HG03175 (cell line): ENCODE measurements at regions not wholly inside any gene's neighbourhood (a gene's known extent, or its start where the extent isn't known, plus 50 kb on each side); places are given as distances from the start of the nearest gene placed in this dataset.

Experiments used
- ATAC-seq: cut with Tn5 transposase; IDR thresholded peaks from one replicate; pipeline ENCODE4 v1.9.1; 2021; ENCODE audit warnings: mild to moderate bottlenecking, moderate library complexity; ENCODE audit not compliant: unreplicated experiment

DNA sequence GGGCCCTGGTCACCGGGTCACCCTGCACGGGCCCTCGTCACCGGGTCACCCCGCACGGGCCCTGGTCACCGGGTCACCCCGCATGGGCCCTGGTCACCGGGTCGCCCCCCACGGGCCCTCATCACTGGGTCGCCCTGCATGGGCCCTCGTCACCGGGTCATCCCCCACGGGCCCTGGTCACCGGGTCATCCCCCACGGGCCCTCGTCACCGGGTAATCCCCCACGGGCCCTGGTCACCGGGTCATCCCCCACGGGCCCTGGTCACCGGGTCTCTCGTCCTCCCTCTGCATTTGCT lies 77.6 kb downstream of the RIPK4 start:
- no peak for ATAC-seq

DNA sequence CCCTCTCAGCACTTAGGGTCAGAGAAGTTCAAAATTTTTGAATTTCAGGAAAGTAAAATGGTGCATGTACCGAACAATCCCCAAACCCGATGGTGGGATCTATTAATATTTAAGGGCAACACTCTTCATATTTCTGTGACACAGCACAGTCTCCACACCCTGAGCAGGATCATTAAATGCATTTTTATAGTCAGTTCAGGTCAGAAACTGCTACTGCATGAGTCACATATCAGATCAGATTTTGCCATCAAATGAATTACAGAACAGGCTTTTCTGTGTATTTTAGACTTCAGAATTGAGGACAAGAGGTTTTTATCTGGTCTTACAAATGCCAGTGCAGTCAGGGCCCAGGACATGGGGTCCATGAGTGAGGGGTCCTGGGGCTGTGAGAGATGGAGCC lies 79.2 kb downstream of the RIPK4 start:
- no peak for ATAC-seq

GRCh38 chr21:41686664-41687063 lies 80.2 kb downstream of the RIPK4 start:
- ATAC-seq: no peak

GRCh38 chr21:41685511-41686149 lies 81.2 kb downstream of the RIPK4 start:
- no peak for ATAC-seq

DNA sequence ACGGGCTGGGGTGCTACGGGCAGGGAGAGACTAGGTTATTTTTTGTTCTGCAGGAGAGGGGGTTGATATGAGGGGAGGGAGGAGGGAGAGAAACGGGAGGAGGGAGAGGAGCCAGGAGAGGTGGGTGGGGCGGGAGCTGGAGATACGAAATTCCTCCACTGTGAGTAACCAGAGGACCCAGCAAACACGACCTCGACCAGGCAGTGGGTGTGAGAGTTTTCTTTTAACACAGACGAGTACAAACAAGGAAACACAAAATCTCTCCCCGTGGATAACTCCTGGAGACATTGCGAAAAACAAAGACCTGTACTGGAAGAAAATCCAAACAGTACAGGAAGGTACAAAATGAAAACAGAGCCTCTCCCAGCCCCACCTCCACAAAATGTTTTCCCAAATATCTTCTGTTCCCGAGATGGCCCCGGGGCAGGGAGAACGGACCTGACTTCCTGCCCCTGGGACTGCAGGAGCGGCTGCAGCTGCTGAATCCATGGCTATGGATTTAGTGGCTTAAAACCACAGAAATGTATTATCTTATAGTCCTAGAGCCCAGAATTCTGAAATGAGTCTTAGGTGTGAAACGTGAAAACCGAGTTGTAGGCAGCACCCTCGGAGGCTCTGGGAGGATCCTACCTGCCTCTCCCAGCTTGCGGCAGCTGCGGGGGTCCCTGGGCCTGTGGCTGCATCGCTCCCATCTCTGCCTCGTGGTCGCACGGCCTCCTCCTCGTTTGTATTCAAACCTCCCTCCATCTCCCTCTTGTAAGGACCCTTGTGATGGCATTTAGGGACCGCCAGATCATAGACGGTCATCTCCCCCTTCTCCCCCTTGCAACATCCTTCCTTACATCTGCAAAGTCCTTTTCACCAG lies 82.2 kb downstream of the RIPK4 start:
- no peak for ATAC-seq

DNA sequence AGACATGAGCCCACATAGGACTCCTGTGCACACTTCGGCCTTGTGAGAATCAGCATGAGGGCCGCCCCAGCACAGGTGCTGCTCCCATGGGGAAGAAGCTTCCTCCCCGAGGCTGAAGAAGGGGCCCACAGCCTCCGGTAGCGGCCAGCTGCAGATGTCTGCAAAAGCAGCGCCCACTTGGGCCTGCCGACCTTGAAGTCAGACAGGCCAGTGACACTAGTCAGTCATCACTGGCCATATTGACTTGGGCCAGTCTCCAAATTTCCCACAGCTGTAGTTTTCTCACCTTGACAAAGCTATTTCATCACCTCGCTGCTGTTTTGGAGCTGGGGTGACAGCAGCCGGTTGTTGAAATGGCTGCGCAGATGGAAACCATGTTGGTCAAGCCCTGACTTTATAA lies 83.0 kb downstream of the RIPK4 start:
- ATAC-seq: no peak

DNA sequence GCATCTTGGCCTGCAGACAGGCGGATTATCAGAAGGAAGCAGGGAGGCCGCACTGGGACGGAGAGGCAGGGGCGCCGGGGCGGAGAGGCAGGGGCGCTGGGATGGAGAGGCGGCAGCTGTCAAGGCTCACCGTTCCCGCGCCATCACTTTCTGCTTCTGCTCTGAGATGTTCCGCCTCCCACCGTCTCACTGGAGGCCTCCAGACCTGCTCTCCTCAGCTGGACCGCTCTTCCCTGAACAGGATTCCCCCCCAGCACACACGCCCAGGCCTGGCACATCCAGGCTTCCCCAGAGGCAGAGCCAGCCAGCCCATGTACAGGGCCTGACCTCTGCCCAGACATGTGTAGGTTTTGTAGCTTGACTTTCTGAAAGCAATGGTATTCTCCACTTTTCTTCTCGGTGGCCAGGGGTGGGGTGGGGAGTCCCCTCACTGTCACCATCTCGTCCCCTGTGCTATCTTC lies 84.1 kb downstream of the RIPK4 start:
- ATAC-seq: no peak

DNA sequence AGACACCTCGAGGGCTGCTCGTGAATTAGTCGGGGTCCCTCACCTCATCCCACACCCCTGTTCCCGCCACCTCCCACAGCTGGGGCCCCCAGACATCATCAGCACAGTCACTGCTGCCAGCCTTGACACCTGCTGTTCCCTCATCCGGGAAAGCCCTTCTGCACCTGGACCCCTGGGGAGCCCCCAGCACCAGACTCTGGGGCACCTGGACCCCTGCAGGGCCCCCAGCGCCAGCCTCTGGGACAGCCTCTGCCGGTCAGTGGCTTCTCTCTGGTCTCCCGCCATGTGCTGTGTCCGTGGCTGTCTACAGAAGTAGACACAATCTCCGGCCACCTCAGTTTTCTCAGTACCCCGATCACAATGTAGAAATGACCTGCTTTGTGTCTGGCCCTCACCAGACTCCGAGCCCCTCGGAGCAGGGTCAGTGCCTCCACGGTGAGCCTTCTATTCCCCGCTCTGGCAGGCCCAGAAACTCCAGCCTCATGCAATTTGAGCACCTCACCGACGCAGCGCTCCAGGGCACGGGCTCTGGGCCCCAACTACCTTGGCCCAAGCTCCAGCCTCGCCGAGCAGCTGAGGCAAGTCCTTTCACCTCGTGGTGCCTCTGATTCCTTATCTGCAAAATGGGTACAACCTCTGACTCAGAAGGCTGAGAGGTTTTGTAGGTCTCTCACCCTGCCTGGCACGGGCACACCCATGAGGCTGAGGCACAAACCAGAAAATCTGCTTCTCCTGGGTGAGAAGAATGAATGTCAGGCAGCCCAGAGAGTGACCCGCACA lies 84.7 kb downstream of the RIPK4 start:
- ATAC-seq: no peak

DNA sequence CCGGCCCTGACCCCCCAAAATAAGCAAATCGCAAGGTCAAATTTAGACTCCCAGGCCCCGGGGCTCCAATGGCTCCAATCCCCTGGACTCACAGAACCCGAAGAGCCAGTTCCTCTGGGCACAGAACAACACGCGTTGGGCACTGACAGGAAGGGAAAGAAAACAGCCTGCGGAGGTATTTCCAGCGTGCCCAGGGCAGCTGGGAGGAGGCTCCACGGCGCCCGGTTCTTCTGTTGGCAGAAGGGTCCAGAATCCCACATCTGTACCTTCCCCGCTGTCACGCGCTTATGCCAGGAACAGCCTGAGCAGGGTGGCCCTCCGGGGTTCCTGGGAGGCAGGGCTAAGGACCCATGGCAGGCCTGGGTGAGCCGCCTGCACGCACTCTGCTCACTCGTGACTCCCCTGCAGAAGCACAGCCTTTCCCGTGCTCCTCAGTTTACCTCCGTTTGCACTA lies 85.5 kb downstream of the RIPK4 start:
- ATAC-seq: no peak

GRCh38 chr21:41680444-41681347 lies 86.2 kb downstream of the RIPK4 start:
- ATAC-seq: no peak

DNA sequence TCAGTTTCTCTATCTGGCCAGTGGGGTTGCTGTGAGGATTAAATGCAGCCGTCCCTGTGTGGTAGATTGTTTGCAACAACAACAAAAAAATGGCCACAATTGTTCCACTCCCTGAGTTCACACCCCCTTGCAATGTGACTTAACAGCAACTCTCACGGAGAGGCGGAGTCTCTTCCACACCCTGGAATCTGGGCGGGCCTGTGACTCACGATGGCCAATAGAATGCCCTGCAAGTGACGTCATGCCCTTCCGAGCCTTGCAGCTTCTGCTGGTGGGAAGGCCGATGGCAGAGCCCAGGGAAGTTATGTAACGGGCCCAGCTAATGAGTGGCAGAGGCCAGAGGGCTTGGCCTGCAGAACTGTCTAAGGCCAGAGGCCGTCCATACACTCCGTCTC lies 87.9 kb downstream of the RIPK4 start:
- ATAC-seq: no peak

GRCh38 chr21:41678016-41678923 lies 88.6 kb downstream of the RIPK4 start:
- no peak for ATAC-seq

DNA sequence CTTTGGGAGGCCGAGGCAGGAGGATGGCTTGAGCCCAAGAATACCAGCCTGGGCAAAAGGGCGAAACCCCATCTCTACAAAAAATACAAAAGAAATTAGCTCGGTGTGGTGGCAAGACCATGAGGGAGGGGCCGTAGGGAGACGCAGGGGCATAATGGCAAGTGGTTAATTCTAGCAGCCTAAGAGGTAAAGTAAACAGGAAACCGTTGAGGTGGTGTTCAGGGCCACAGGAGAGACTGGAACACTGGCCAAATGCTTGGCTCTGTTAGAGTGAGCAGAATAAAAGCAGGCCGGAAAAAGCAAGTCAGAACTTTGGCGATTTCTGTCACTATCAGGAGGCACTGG lies 89.2 kb downstream of the RIPK4 start:
- no peak for ATAC-seq

- no peak for ATAC-seq
Measured at GRCh38 chr21:41676198-41676597, 90.7 kb downstream of the RIPK4 start.

DNA sequence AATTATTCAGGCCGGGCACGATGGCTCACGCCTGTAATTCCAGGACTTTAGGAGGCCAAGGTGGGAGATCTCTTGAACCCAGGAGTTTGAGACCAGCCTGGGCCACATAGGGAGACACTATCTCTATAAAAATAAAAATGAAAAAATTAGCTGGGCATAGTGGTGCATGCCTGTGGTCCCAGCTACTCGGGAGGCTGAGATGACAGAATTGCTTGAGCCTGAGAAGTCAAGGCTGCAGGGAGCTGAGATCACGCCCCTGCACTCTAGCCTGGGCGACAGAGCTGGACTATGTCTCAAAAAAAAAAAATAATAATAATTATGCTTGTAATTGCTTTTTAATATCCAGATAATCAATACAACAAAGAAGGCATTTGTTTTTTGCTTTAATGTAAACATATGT lies 91.3 kb downstream of the RIPK4 start:
- ATAC-seq: no peak

GRCh38 chr21:41674402-41674801 lies 92.5 kb downstream of the RIPK4 start:
- no peak for ATAC-seq

GRCh38 chr21:41673596-41674335 lies 93.1 kb downstream of the RIPK4 start:
- no peak for ATAC-seq

DNA sequence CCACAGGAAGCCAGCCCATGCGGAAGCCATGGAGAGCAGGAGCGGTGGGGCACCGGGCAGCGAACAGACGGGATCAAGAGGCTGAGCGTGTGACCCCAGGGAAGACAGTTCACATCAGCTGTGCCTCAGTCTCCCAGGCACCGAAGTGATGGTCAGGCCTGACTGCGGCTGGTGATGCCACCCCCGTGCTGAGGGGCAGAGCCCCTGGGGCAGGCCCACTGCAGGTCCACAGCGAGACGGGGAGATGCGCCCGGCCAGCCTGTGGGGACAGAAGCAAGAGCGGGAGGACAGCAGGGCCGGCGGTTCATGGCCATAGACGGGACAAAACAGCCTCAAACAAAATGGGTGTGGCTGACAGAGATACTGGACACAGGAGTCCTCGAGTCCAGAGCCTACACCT lies 93.8 kb downstream of the RIPK4 start:
- ATAC-seq: no peak

- no peak for ATAC-seq
Measured at GRCh38 chr21:41672543-41672915, 94.3 kb downstream of the RIPK4 start.
